HG02870 (cell line): ENCODE measurements at regions not wholly inside any gene's neighbourhood (a gene's known extent, or its start where the extent isn't known, plus 50 kb on each side); places are given as distances from the start of the nearest gene placed in this dataset.

Source experiments
- ATAC-seq: cut with Tn5 transposase; IDR thresholded peaks from one replicate; pipeline ENCODE4 v1.9.1; 2021; ENCODE audit warnings: mild to moderate bottlenecking, moderate library complexity; ENCODE audit not compliant: unreplicated experiment

DNA sequence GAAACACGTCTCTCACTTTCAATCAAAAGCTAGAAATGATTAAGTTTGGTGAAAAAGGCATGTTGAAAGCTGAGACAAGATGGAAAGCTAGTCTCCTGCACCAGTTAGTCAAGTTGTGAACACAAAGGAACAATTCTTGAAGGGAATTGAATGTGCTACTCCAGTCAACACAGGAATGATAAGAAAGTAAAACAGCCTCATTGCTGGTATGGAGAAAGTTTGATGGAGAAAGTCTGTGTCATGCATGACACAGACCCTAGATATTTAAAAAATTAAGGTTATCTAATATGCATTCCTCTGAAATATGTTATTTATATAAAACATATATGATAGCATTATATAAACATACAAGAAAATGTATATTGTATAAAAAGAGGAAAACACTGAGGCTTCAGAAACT lies 699.4 kb upstream of the FZD8 start:
- ATAC-seq = no peak

- ATAC-seq = no peak
Observed at GRCh38 chr10:36336315-36336714, 694.2 kb upstream of the FZD8 start.

GRCh38 chr10:36333446-36333845 lies 691.4 kb upstream of the FZD8 start:
- ATAC-seq = no peak

DNA sequence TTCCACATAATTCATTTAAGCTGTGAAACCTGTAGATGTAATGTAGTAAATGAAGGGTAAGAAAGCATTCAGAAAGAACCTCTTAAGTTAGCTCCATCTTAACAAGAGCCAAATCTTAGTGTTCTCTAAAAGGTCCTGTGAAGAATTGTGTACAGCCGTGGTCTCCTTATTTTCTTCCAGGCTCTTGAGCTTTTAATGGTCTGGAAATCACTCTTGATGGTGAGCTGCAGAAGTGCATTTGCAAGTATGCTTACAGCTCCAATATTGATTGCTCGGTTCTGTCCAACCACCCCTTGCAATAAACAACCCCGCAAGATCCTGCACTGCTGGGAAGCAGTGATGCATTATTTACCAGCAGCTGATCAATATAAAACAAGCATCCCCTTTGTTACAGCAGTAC lies 690.8 kb upstream of the FZD8 start:
- no peak for ATAC-seq

DNA sequence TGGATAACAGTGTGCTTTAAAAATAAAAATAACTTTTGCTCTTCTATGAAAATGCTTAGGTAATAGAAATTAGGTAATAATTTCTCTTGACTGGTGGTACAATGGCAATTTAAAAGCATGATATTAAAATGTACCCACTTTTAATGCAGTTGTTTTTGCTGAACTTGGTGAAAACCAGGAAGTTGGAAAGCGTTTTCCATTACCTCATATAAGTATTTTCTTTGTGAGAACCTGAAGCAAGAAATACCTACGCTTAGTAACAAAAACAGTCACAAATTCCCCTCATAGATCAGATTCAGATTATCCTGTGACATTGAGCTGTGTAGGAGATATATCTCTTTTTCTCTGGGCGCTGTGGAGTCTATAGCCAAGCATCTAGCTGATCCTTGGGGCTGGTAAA lies 689.0 kb upstream of the FZD8 start:
- ATAC-seq = no peak

GRCh38 chr10:36325815-36326214 lies 683.7 kb upstream of the FZD8 start:
- ATAC-seq = no peak

GRCh38 chr10:36324831-36325230 lies 682.7 kb upstream of the FZD8 start:
- ATAC-seq = no peak

DNA sequence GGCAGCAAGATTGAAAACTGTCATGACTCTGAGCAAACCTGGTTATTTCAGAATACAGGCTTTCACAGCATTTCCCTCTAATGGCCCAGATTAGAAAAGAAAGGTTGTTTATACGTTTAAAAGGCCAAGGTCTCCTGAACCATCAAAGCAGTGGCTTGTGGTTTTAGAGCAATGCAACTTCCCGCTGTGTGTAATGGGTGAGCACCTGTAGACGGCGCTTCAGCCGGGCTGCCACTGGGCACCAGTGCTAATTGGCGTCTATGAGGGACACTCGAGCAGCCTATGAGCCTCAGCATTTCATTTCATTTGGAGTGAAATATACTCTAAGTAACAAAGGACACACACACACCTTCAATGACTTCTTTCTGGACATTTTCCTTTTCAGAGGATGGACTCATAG lies 671.0 kb upstream of the FZD8 start:
- ATAC-seq = no peak

- ATAC-seq = no peak
Observed at GRCh38 chr10:36303896-36304295, 661.8 kb upstream of the FZD8 start.

DNA sequence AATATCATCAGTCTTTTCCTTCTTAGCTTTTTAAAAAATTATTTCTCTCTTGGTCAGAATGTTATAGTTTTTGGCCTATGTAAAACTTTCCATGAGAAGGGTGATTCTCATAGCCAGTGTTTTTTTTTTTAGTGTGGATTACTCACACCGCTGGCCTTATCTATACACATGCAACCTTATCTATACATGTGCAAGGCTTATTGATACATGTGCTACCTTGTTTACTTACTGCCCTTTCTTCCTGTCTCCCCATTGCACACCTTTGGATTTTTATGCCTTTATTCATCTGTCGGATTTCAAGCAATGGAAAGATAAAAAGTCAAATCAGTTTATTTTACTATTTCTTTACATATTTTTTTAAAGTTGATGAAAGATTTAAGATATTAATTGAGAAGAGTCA lies 660.0 kb upstream of the FZD8 start:
- no peak for ATAC-seq

DNA sequence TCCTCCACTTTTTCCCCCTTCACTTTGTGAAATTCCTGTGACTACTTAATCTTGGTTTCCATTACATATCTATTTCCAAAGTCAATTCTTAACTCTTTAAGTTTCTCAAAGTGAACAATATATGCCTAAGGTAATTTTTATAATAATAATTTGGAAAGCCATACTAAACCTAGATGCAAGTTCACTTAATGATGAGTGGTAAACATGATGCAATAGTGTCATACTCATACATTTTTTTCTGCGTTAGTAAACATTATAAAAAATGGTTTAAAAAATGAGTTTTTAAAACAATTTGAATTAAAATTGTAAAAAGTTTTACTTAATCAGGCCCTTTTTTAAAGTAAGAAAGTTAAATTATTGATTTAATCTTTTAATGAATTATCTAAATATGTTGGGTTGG lies 659.4 kb upstream of the FZD8 start:
- ATAC-seq = no peak

- ATAC-seq = no peak
Observed at GRCh38 chr10:36301139-36301538, 659.0 kb upstream of the FZD8 start.

DNA sequence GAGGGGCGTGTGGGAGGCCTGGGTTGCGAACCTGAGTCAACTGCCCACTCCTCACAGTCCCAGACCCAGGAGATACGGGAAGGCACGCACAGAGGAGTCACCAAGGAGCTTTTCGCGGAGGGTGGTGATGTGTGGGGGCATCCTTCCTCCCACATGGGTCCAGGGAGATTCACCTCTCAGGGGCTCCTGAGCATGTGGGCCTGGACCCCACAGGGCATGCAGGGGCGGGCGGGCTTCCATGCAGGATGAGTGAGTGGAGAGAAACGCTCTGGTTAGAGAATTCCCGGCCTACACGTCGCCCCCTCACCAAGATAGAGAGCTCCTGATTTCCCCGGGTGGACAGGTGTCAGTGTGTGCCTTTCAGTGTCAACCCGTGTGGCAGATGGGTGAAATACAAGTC lies 641.7 kb upstream of the FZD8 start:
- ATAC-seq = no peak

DNA sequence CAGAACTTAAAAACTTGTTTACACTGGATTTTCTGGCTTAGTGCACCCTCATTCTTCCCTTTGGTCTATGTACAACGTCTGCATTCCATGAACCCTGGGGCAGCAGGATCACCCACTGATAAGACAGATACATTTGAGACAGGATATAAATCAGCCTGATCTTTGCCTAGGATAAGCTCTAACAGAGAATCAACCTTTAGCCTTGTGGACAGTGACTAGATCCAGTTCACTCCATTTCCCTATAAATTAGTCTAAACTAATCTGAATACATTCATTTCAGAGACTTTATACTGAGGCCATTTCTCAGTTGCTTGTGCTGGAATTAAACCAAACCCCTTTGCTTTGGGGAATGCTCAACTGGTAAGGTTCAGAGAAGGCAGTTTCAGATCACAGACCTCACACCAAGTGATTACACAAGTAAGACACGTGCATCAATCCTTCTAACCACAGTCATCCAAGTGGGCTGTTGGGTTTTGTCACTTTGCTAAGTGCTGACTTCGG lies 639.8 kb upstream of the FZD8 start:
- no peak for ATAC-seq

DNA sequence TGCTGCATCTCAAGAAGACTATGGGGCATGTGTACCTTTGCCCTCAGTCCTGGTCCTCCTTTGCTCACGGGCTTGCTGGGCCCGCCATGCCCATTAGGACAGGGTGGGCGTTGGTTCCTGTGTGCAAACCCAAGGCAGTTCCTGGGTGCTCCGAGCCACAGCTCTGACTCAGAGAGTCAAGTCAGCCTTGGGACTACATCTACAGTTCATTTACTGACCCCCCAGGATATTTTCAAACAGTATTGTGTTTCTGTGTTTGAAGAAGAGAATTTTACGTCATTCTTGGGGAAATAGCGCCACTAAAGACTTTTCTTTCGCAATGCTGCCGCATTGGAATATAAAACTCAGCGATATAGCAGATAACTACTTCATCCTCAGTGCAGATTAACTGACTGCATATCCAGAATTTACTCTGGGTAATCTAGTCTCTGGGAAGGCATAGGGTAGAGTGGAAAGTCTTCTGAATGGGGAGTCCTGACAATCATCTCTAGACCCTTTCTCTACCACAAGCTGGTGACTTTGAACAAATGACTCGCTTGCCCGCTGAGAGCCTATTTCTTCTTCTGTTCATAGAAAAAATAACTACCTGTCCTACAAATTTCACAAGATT lies 638.9 kb upstream of the FZD8 start:
- ATAC-seq = no peak

DNA sequence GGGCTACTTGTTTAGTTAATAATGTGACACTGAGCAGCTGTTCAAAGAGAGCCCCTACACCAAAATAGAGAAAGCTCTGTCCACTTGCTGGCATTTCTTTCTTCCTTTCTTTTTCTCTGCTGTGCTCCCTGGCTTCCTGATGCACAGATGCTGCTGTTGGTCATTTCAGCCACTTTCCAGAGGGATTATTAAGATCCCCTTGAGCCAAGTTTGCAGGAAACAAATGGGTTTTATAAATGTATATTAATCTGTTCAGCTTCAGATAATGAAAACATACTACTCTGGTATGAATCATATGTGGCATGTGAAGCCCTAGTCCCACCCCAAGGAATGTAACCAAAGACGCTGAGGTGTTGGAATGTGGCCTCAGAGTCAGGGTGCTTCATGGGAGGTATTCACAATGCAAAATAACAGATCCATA lies 638.2 kb upstream of the FZD8 start:
- no peak for ATAC-seq

- no peak for ATAC-seq
Observed at GRCh38 chr10:36278176-36278575, 636.1 kb upstream of the FZD8 start.

DNA sequence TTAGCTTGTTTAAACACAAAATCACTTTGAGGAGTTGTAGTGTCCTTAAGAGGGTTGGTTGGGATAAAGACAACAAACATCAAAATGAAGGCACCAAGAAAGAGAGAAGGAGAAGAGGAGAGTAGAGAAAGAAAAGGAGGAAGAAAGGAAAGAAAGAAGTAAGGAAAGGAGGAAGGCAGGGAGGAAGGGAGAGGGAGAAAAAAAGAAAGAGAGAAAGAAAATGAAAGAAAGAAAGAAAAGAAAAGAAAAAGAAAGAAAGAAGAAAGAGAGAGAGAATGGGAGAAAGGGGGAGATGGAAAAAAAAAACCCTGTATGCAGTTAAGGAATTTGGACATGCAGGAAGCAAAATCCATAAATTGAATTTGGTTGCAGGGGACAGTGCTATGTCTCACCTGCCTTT lies 635.4 kb upstream of the FZD8 start:
- no peak for ATAC-seq

- no peak for ATAC-seq
Observed at GRCh38 chr10:36271627-36272340, 629.7 kb upstream of the FZD8 start.

- no peak for ATAC-seq
Observed at GRCh38 chr10:36269222-36269621, 627.1 kb upstream of the FZD8 start.

DNA sequence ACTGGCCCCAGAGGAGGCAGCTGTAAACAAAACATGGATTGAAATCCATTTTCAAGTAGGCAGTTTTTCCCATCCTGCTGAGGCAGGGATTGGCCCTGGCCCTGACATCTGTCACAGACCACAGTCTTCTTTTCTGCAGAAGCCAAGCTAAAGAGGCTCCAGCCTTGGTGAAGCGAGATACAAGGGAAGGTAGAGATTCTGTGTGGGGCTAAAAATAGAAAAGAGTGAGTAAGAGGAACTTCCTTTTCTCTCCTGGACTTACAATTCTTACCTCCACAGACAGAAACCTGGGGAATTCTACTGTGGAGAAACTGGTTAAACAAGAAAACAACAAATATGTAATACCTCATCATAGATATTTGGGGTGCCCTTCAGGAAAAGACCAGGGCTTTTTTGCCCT lies 624.8 kb upstream of the FZD8 start:
- ATAC-seq = no peak

DNA sequence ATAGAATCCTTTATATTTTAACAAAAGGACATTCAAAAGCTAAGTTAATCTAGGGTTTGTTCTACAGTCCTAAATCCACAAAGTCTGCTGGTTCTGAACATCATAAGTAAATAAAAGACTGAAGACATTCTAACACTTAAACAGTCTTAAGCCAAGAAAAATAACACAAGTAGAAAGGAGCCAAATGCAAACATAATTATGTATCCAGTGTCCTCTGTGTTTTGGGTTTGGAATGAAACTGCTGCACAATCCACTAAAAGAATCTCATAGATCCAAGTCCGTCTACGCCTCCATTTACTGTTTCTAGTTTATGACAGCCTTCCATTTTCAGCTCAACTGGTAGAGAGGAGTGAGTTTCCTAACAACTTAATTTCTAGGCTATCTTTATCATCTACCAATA lies 623.6 kb upstream of the FZD8 start:
- ATAC-seq = no peak

DNA sequence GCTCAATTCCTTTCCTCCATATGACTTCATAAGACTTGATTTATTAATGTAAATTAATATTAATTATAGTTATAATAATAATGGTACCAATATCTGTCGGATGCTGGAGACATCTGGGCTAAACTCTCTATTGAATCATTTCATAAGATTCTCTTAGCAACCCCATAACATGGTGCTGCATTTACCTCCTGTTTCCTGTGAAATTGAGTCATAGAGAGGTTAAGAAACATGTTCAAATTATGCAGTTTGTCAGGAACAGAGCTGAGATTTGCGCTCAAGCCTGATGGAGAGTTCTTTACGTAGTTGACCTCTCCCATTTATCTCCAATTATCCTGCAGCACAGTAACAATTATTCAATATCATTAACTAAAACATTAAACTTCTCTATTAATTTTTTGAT lies 621.8 kb upstream of the FZD8 start:
- ATAC-seq = no peak
